CD14-positive monocyte (primary cell): ENCODE measurements at regions not wholly inside any gene's neighbourhood (a gene's known extent, or its start where the extent isn't known, plus 50 kb on each side); places are given as distances from the start of the nearest gene placed in this dataset.

ENCODE experiments used
- DNase-seq, 3 donors: peaks; one replicate each; pipeline ENCODE4 v3.0.0-alpha.2; 2011 to 2022
- H2AFZ ChIP-seq: 2 replicates; pipeline ENCODE4 v1.6.0; 2012; ENCODE audit warnings: mild to moderate bottlenecking, low read depth, low read length, inconsistent platforms; ENCODE audit not compliant: insufficient read depth, poor library complexity, severe bottlenecking
- H3K27ac ChIP-seq, 2 donors: 1 replicate in 1 of 2; 2 replicates in 1 of 2; pipeline ENCODE4 v1.5.1; 2012 to 2013; ENCODE audit warnings: low read length in 2 of 2, control low read depth in 1 of 2, inconsistent platforms in 1 of 2, low read depth in 1 of 2, mild to moderate bottlenecking in 1 of 2
- H3K27me3 ChIP-seq, 2 donors: one replicate each; pipeline versions ENCODE4 v1.6.0 to v1.6.1; 2011 to 2013; ENCODE audit warnings: low read length in 2 of 2; ENCODE audit not compliant: control insufficient read depth in 2 of 2, insufficient read depth in 2 of 2
- H3K36me3 ChIP-seq, 2 donors: replicated peaks in 1 of 2; 1 replicate in 1 of 2; 2 replicates in 1 of 2; pipeline versions ENCODE4 v1.5.1 to v1.6.1; 2012 to 2013; ENCODE audit warnings: low read length in 2 of 2, control low read depth in 1 of 2, inconsistent platforms in 1 of 2, mild to moderate bottlenecking in 1 of 2; ENCODE audit not compliant: insufficient read depth in 2 of 2, control insufficient read depth in 1 of 2
- H3K4me1 ChIP-seq, 2 donors: 1 replicate in 1 of 2; 2 replicates in 1 of 2; pipeline versions ENCODE4 v1.5.1 to v1.6.1; 2012 to 2013; ENCODE audit warnings: low read length in 2 of 2, control low read depth in 1 of 2, inconsistent platforms in 1 of 2, mild to moderate bottlenecking in 1 of 2, moderate library complexity in 1 of 2; ENCODE audit not compliant: insufficient read depth in 2 of 2, control insufficient read depth in 1 of 2
- H3K4me2 ChIP-seq: replicated peaks from 2 replicates; pipeline ENCODE3; 2012; ENCODE audit warnings: low read length, moderate library complexity, mild to moderate bottlenecking; ENCODE audit not compliant: poor library complexity, severe bottlenecking; ENCODE audit errors: extremely low read depth
- H3K4me3 ChIP-seq, 3 experiments: fragments of 200-600 bp in 1 of 3; sonication (generic) in 1 of 3; replicated peaks in 1 of 3; 1 replicate in 2 of 3; 2 replicates in 1 of 3; pipeline ENCODE4 v1.5.1; 2011 to 2013; ENCODE audit warnings: low read length in 3 of 3, mild to moderate bottlenecking in 3 of 3, control low read depth in 2 of 3, low read depth in 2 of 3, inconsistent platforms in 1 of 3, moderate library complexity in 1 of 3
- H3K79me2 ChIP-seq: 2 replicates; pipeline ENCODE4 v1.6.0; 2012; ENCODE audit warnings: mild to moderate bottlenecking, control low read depth, inconsistent platforms, low read length, moderate library complexity; ENCODE audit not compliant: insufficient read depth
- H3K9ac ChIP-seq: 2 replicates; pipeline ENCODE4 v1.6.0; 2017; ENCODE audit warnings: low read length, mild to moderate bottlenecking; ENCODE audit not compliant: insufficient read depth, poor library complexity, severe bottlenecking
- H3K9me3 ChIP-seq, 2 donors: replicated peaks in 1 of 2; 1 replicate in 1 of 2; 2 replicates in 1 of 2; pipeline versions ENCODE4 v1.5.1 to v1.6.1; 2012 to 2013; ENCODE audit warnings: low read length in 2 of 2, control low read depth in 1 of 2; ENCODE audit not compliant: control insufficient read depth in 1 of 2, insufficient read depth in 1 of 2
- H4K20me1 ChIP-seq: 2 replicates; pipeline ENCODE4 v1.6.0; 2012; ENCODE audit warnings: mild to moderate bottlenecking, low read length, control low read depth, moderate library complexity; ENCODE audit not compliant: insufficient read depth
- H3K27ac Mint-ChIP-seq, 7 donors: one replicate each; pipeline ENCODE4 v1.8.0; 2020; ENCODE audit warnings: mild to moderate bottlenecking in 7 of 7, mixed read lengths in 7 of 7, moderate library complexity in 6 of 7, inconsistent platforms in 2 of 7
- H3K27me3 Mint-ChIP-seq, 3 donors: one replicate each; pipeline ENCODE4 v1.8.0; 2021 to 2022; ENCODE audit warnings: low read depth in 3 of 3, mild to moderate bottlenecking in 3 of 3, mixed read lengths in 3 of 3, moderate library complexity in 3 of 3, inconsistent platforms in 1 of 3
- H3K36me3 Mint-ChIP-seq, 2 donors: one replicate each; pipeline ENCODE4 v1.8.0; 2020; ENCODE audit warnings: mixed read lengths in 2 of 2, inconsistent platforms in 1 of 2, mild to moderate bottlenecking in 1 of 2
- H3K4me1 Mint-ChIP-seq: one replicate; pipeline ENCODE4 v1.8.0; 2020; ENCODE audit warnings: mild to moderate bottlenecking, mixed read lengths
- H3K4me3 Mint-ChIP-seq, 2 donors: one replicate each; pipeline ENCODE4 v1.8.0; 2020; ENCODE audit warnings: mild to moderate bottlenecking in 2 of 2, mixed read lengths in 2 of 2, moderate library complexity in 1 of 2
- H3K9me3 Mint-ChIP-seq, 7 donors: one replicate each; pipeline ENCODE4 v1.8.0; 2020 to 2022; ENCODE audit warnings: mixed read lengths in 7 of 7, mild to moderate bottlenecking in 6 of 7, moderate library complexity in 6 of 7, inconsistent platforms in 2 of 7
- WGBS: methylation state at CpG from one replicate; pipeline ENCODE4 v1.1.5; 2013; ENCODE audit warnings: missing lambda C conversion rate; ENCODE audit not compliant: insufficient coverage; 5-methylcytosine and 5-hydroxymethylcytosine counted together
- intact Hi-C, 2 donors: fragments of 100-400 bp; cut with micrococcal nuclease; formaldehyde crosslinking; loops; one replicate each; pipeline versions ENCODE4 v1.15.0 to v1.15.1; 2023
- TF ChIP-seq, protein P1 (sequence below): fragments of 200-600 bp; IDR thresholded peaks from one replicate; pipeline ENCODE4 v1.8.0; 2022; ENCODE audit warnings: antibody characterized with exemption, mild to moderate bottlenecking

- Histone ChIP-seq H3K27me3 (peaks cover 0 to 6% of the 10 kb centered on the region in 2 donors), H3K9me3 (peaks cover 9 to 13% of the 10 kb centered on the region in 2 donors), H3K79me2 (no peaks in the 10 kb centered on the region), H4K20me1 (no peaks in the 10 kb centered on the region), H3K9ac (no peak overlapping the region), H2AFZ (no peak overlapping the region), H3K4me1 (no peaks in the 10 kb centered on the region), H3K27ac (no peak overlapping the region), H3K4me2 (no peak overlapping the region), H3K36me3 (no peaks in the 10 kb centered on the region), H3K4me3 (no peak overlapping the region)
- TF ChIP-seq, protein P1, sequence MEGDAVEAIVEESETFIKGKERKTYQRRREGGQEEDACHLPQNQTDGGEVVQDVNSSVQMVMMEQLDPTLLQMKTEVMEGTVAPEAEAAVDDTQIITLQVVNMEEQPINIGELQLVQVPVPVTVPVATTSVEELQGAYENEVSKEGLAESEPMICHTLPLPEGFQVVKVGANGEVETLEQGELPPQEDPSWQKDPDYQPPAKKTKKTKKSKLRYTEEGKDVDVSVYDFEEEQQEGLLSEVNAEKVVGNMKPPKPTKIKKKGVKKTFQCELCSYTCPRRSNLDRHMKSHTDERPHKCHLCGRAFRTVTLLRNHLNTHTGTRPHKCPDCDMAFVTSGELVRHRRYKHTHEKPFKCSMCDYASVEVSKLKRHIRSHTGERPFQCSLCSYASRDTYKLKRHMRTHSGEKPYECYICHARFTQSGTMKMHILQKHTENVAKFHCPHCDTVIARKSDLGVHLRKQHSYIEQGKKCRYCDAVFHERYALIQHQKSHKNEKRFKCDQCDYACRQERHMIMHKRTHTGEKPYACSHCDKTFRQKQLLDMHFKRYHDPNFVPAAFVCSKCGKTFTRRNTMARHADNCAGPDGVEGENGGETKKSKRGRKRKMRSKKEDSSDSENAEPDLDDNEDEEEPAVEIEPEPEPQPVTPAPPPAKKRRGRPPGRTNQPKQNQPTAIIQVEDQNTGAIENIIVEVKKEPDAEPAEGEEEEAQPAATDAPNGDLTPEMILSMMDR, result no peak
- no peaks in the 10 kb centered on the region for H3K4me1 Mint-ChIP-seq
- 92% methylated on average over 9 of the region's 11 CpGs for WGBS
- intact Hi-C loops, result no loop called here
- peaks cover 11 to 23% (median 17%) of the 10 kb centered on the region in 3 donors for H3K27me3 Mint-ChIP-seq
- H3K9me3 Mint-ChIP-seq, result peaks cover 9 to 20% (median 14%) of the 10 kb centered on the region in 7 donors
- no peak overlapping the region for H3K4me3 Mint-ChIP-seq
- DNase-seq, result no peak
- no peak overlapping the region for H3K27ac Mint-ChIP-seq
- H3K36me3 Mint-ChIP-seq, result no peaks in the 10 kb centered on the region
These were observed 81.7 kb downstream of the ANKRD60 start for GRCh38 chr20:58146746-58147140.

- H3K4me2 ChIP-seq, result no peak overlapping the region
- peaks cover 0 to 6% of the 10 kb centered on the region in 2 donors for H3K27me3 ChIP-seq
- peaks cover 9 to 19% (median 15%) of the 10 kb centered on the region in 3 donors for H3K27me3 Mint-ChIP-seq
- DNase-seq, result no peak
- no peak overlapping the region for H2AFZ ChIP-seq
- no peaks in the 10 kb centered on the region for H3K36me3 Mint-ChIP-seq
- no peaks in the 10 kb centered on the region for H3K36me3 ChIP-seq
- no peaks in the 10 kb centered on the region for H3K4me1 ChIP-seq
- no CpG with 5 or more reads among the region's 8 CpGs for WGBS
- TF ChIP-seq, protein P1, result no peak
- H3K79me2 ChIP-seq, result no peaks in the 10 kb centered on the region
- no peak overlapping the region for H3K4me3 Mint-ChIP-seq
- peaks cover 9 to 13% of the 10 kb centered on the region in 2 donors for H3K9me3 ChIP-seq
- no peak overlapping the region for H3K9ac ChIP-seq
- no peak overlapping the region for H3K27ac ChIP-seq
- no peaks in the 10 kb centered on the region for H4K20me1 ChIP-seq
- intact Hi-C loops, result no loop called here
- H3K4me1 Mint-ChIP-seq, result no peaks in the 10 kb centered on the region
- peaks cover 9 to 20% (median 14%) of the 10 kb centered on the region in 7 donors for H3K9me3 Mint-ChIP-seq
- no peak overlapping the region for H3K4me3 ChIP-seq
- no peak overlapping the region for H3K27ac Mint-ChIP-seq
These were observed 82.2 kb downstream of the ANKRD60 start for GRCh38 chr20:58146081-58146745.
